NCI-H2196 (cell line): ENCODE measurements at regions not wholly inside any gene's neighbourhood (a gene's known extent, or its start where the extent isn't known, plus 50 kb on each side); places are given as distances from the start of the nearest gene placed in this dataset.
"Not testable (repeated sequence)": the region's sequence is repeated elsewhere in the genome, so short reads cannot be mapped to it uniquely, and the experiment has no call there.

ENCODE experiments used
- DNase-seq: peaks from one replicate; lab custom pipeline; 2025; ENCODE audit not compliant: unreplicated experiment; lab: John Stamatoyannopoulos, UW

DNA sequence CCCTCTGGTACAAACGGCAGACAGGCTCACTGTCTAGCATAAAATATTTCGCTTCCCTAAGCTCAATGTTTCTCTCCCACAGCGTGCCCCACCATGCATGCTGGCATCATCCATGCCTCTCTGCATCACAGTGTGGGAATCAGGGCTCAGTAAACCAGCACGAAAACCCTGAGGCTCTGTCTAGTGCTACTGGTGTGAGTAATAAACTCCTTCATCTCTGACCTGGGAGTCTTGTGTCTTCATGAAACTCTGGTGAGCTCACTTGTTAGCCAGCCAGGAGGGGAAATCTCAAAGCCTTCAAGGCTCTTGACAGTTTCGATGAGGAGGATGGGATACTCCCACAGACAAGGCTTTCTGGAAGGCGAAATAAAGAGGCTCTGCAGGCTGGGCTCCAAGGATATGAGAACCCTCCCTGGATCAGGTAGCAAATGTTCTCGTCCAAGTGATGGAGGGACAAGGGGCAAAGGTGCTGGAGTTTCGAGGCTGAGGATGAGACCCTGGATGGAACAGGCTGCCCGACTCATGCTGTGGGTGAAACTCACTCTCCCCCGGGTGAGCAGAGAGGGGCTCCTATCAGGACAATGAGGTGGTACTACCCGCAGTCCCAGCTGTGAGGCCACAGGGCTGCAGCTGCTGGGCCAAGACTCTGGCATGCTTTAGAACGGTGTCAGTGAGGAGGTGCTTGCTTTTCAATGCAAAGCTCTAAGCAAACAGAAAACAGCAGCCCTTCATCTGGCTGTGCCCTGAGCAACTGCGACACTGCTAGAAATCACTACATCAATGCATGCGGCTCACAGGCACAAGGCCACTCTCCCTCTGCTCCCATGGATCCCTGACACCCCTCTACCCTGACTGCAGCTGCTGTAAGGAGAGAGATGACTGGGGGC is 69.3 kb downstream of the SHANK2 start:
- DNase-seq, result no peak

GRCh38 chr11:71181566-71181965 is 70.8 kb downstream of the SHANK2 start:
- no peak for DNase-seq

DNA sequence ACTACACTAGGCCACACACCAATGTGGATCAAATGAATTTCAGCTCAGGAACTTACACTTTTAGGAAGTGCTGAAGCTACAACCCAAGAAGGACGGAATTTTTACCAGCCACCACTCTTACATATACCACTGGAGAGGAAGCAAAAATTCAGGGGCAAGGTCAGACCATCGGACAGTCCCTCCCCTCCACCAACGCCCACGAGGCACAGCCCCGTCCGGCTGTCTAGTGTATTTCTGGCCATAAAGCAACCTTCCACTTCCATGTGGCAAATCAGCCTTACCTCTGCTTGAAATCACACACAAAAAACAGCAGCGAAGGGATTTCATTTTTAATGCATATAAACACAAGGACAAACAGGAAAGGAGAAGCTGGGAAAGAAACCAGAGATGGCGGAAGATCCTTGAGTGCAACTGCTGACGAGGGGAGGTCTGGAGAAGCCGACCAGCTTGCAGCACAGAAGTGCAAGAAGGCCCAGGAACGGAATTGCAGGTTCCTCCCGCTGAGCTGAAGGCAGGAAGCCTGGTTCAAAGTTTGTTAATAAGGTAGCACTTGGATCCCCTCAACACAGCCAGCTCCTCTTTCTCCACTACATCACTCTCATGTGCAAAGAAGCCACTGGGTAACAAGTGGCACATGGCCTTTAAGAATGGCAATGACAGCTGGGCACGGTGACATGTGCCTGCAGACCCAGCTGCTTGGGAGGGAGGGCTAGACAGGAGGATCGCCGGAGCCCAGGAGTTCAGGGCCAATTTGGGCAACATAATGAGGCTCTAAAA is 71.5 kb downstream of the SHANK2 start:
- no peak for DNase-seq

- no peak for DNase-seq
Observed at GRCh38 chr11:71179877-71180605, 72.3 kb downstream of the SHANK2 start.

DNA sequence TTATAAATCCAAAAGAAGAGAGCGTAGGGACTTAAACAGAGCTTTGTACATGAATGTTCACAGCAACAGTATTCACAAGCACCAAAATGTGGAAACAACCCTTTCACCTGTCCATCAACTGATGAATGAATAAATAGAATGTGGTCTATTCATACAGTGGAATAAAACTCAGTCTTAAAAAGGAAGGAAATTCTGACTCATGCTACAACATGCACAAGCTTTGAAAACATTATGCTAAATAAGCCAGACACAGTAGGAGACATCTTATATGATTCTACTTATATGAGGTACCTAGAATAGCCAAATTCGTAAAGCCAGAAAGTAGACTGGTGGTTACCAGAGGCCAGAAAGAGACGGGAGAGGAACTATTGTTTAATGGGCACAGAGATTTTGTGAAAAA is 74.3 kb downstream of the SHANK2 start:
- no peak for DNase-seq

GRCh38 chr11:71176812-71177211 is 75.6 kb downstream of the SHANK2 start:
- no peak for DNase-seq

- no peak for DNase-seq
Observed at GRCh38 chr11:71173709-71174108, 78.7 kb downstream of the SHANK2 start.

DNA sequence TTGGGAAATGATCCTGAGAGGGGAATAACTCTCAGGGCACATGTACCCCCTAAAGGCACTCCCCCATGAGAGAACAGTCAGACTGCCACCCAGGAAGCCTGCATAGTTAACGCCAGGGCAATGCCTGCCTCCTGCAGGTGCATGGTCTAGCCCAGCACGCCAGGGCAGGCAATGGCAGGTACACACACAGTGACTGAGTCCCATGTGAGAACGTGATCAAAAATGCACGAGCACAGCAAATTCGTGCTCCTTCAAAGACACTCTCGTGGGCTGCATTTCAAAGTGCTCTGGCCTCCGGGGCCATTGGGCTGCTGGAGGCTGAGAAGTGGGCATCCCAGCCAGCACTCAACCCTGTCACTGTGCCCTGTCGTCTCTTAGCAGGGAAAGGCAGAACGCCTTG is 79.7 kb downstream of the SHANK2 start:
- DNase-seq, result no peak

DNA sequence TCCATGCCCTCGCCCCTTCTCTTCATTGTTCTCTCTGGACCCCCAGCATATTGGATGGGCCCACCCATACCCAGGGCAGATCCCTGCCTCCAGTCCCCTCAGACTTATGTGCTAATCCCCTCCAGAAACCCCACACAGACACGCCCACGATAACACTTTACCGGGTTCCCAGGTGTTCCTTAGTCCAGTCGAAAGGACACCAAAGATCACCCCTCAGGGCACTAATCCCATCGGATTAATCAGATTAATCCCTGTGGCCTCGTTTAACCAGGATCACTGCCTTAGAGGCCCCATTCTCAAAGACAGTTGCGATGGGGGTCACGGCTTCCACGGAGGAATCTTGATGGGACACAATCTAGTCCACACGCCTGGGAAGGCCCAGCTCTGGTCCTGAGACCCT is 80.8 kb downstream of the SHANK2 start:
- no peak for DNase-seq

DNA sequence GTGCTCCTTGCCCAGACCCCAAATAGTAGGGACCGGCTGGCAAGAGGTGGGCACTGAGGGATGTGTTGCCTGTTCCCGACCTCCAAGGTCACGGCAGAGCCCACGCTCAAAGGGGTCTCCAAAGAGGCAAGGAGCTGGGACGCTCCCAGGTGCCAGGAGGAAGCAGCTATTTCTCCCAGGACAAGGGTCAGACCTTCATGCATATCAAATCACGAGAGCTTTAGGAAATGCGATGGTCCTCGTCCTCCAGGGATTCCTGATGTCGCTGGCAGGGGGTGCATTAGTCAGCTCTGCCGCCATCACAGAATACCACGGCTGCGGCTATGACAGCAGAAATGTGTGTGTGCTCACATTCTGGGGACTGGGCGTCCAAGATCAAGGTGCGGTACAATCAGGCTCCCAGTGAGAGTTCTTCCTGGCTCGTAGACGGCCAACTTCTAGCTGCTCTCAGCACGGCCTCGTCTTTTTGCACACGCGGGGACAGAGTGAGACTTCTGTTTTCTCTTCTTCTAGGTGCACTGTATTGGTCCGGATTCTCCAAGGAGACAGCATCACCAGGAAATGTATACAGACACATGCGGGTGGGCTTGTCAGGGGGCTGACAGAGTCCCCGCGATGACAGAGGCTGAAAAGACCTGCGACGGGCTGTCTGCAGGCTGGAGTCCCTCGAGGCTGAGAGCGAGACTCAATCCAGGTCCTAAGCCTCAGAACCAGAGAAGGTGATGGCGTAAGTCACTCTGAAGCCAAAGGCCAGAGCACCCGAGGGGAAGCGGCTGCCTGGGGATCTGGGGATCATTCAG is 81.6 kb downstream of the SHANK2 start:
- DNase-seq, result no peak

DNA sequence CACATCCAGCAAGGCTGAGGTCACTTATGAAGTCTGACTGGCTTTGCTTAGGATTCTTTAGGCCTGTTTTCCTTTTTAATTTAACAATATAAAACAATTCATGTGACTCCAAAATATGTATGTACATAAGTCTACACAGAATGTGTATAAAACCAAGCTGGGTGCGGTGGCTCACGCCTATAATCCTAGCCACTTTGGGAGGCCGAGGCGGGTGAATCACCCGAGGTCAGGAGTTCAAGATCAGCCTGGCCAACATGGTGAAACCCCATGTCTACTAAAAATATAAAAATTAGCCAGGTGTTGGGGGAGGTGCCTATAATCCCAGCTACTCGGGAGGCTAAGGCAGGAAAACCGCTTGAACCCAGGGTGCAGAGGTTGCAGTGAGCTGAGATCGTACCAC is 83.1 kb downstream of the SHANK2 start:
- no peak for DNase-seq

DNA sequence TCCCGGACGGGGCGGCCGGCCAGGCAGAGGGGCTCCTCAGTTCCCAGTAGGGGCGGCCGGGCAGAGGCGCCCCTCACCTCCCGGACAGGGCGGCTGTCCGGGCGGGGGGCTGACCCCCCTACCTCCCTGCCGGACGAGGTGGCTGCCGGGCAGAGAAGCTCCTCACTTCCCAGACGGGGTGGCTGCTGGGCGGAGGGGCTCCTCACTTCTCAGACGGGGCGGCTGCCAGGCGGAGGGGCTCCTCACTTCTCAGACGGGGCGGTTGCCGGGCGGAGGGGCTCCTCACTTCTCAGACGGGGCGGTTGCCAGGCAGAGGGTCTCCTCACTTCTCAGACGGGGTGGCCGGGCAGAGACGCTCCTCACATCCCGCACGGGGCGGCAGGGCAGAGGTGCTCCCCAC is 84.6 kb downstream of the SHANK2 start:
- not testable (repeated sequence) for DNase-seq

- no peak for DNase-seq
Observed at GRCh38 chr11:71165771-71166170, 86.6 kb downstream of the SHANK2 start.

- DNase-seq, result no peak
Observed at GRCh38 chr11:71164621-71165020, 87.8 kb downstream of the SHANK2 start.

- DNase-seq, result no peak
Observed at GRCh38 chr11:71164186-71164585, 88.2 kb downstream of the SHANK2 start.

DNA sequence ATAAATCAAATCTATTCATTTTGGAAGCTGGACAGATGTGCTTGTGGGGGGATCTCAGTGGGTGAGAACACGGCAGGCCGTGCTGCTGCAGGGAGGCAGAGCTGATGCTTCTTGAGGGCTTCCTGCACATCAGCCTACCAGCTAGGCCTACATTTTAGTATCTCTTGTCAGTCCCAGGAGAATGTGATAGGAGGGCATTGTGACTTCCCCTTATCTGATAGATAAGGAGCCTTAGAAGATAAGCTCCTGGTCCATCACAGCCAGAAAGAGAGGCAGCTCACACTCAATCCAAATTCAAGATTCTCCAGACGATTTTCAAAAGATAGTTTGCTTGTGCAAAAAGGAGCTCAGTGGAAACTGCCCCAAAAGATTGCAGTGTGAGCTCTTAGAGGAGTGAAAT is 89.0 kb downstream of the SHANK2 start:
- DNase-seq, result no peak

- DNase-seq, result no peak
Observed at GRCh38 chr11:71158936-71159335, 93.4 kb downstream of the SHANK2 start.

DNA sequence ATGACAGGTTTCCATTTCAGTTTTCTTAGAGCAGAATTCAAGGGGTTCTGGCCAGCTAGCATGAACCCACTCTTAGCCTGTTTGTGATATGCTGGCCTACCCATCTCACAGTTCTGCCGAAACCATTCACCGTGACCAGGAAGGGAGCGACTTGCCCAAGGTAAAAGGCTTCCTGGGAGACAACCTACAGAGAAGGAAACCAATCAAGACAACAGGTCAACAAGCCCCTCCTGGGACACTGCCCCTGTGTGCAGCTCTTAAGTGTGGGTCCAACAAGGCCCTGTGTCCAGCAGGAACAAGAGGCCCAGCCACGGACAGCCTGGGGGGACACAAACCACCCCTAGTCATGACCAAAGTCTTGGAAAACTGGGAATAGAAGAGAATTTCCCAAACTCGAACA is 94.7 kb downstream of the SHANK2 start:
- not testable (repeated sequence) for DNase-seq

- no peak for DNase-seq
Observed at GRCh38 chr11:71156301-71156700, 96.1 kb downstream of the SHANK2 start.

GRCh38 chr11:71155846-71156245 is 96.5 kb downstream of the SHANK2 start:
- DNase-seq, result no peak
